ENCODE measurements at regions not wholly inside any gene's neighbourhood (a gene's known extent, or its start where the extent isn't known, plus 50 kb on each side); places are given as distances from the start of the nearest gene placed in this dataset.
"Not testable (repeated sequence)": the region's sequence is repeated elsewhere in the genome, so short reads cannot be mapped to it uniquely, and the experiment has no call there.

DNA sequence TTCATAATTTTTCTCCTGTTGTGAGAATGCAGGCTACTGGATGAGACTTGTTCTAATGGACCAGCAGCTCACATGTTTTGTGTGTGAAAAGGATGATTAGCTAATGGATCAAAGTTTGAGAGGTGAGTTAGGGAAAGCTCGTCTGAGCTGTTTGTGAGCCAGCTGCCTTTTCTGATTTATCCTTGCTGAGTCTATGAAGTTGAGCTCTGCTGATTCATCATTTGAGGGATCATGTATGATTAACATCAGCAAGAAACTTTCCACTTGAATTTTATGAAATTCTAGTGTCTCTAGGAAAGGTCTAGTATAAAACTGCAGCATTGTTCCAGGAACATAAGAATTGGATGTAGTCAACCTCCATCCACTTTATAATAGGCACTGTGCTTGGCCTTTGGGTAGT is 698.7 kb downstream of the NTRK3 start:
- DNase-seq = no peak
- no peaks in the 10 kb centered on the region for H3K27me3 ChIP-seq
- TF ChIP-seq CTCF (IDR thresholded peaks at IDR 0.05; ENCODE audit: low read depth, low read length) = no peak
- no peaks in the 10 kb centered on the region for H3K36me3 ChIP-seq
- no peaks in the 10 kb centered on the region; the same call in 1 of the 2 replicates for H3K4me1 ChIP-seq
- no peak overlapping the region for H3K4me3 ChIP-seq (ENCODE audit: low read depth, low read length)
- H3K9me3 ChIP-seq = no peaks in the 10 kb centered on the region

DNA sequence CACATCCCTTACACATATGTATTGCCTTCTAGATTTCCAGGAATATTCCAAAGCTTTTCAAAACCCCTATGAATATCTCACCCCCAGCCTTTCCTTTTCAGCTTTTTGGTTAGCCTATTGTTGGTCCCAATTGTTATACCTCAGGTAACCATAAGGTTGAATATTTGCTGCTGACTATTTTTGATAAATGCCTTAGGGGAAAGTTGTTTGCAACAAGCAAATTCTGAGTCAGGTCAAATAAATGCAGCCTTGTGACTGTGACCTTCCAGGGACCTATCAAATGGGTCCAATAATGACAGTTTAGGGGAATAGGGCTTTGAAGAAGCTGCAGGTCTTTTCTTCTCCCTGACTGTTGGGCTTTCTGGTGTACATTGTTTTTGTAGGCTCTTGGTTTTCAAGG is 699.7 kb downstream of the NTRK3 start:
- DNase-seq = no peak
- no peak for TF ChIP-seq CTCF (IDR thresholded peaks at IDR 0.05; ENCODE audit: low read depth, low read length)
- Histone ChIP-seq H3K4me3 (ENCODE audit: low read depth, low read length) (no peak overlapping the region), H3K27me3 (no peaks in the 10 kb centered on the region), H3K9me3 (no peaks in the 10 kb centered on the region), H3K4me1 (no peaks in the 10 kb centered on the region; the same call in 1 of the 2 replicates), H3K36me3 (no peaks in the 10 kb centered on the region)

DNA sequence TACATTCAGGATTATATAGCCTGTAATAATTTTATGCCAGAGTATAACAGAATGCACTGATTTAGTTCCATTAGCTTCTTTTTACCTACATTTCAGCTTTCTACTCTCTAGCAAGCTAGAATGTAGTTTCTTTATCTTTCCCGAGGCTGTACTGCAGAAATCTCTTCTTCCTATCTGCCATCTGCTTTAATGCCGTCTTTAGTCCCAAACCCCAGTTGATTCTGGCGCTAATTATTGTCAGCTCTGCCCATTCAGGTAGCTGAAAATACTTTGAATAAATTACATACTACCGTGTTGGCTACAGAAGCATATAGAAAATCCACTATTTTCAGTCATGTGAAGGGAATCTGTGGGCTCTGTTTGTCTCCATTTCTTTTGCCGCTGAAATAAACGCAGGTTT is 706.7 kb downstream of the NTRK3 start:
- Histone ChIP-seq H3K4me1 (no peaks in the 10 kb centered on the region), H3K9me3 (no peaks in the 10 kb centered on the region)
- DNase-seq = no peak

DNA sequence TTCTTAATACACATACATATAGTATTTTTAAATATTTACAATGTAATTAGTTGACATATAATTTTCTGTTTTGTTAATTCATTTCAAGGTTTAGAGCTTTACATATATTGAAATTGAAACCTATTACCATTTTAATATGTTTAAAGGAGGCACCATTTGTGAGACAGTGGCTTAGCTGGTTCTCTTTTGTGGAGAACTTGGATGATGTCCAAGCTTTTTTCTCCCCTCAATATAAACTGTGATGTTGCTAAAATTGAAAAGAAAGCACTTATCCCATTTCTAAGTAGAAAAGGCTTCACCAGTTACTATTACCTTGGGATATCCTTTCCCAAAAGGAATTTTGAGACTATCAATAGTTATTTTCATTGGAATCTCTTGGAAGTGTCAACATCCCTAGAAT is 707.2 kb downstream of the NTRK3 start:
- Histone ChIP-seq H3K36me3 (no peaks in the 10 kb centered on the region), H3K9me3 (no peaks in the 10 kb centered on the region), H3K4me3 (ENCODE audit: low read depth, low read length) (no peak overlapping the region), H3K27me3 (no peaks in the 10 kb centered on the region), H3K4me1 (no peaks in the 10 kb centered on the region)
- DNase-seq = no peak
- TF ChIP-seq CTCF (IDR thresholded peaks at IDR 0.05; ENCODE audit: low read depth, low read length) = no peak

More for the DNA sequence above, 706.7 kb downstream of the NTRK3 start:
- Histone ChIP-seq H3K4me3 (ENCODE audit: low read depth, low read length) (no peak overlapping the region), H3K27me3 (no peaks in the 10 kb centered on the region), H3K36me3 (no peaks in the 10 kb centered on the region)
- TF ChIP-seq CTCF (IDR thresholded peaks at IDR 0.05; ENCODE audit: low read depth, low read length) = no peak

DNA sequence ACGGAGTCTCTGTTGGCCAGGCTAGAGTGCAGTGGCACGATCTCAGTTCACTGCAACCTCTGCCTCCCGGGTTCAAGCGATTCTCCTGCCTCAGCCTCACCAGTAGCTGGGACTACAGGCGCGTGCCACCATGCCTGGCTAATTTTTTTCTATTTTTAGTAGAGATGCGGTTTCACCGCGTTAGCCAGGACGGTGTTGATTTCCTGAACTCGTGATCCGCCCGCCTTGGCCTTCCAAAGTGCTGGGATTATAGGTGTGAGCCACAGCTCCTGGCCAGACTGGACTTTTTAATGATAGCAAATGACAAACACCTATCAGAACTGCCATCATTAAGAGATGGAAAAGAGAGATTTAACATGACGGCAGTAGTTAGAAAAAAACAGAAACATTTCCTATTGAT is 707.9 kb downstream of the NTRK3 start:
- H3K9me3 ChIP-seq; DNase-seq; H3K4me1 ChIP-seq; H3K27me3 ChIP-seq; H3K4me3 ChIP-seq (ENCODE audit: low read depth, low read length); H3K36me3 ChIP-seq: not testable (repeated sequence)

GRCh38 chr15:87547470-87548181 is 708.9 kb downstream of the NTRK3 start:
- no peak for TF ChIP-seq CTCF (IDR thresholded peaks at IDR 0.05; ENCODE audit: low read depth, low read length)
- Histone ChIP-seq H3K36me3 (no peaks in the 10 kb centered on the region), H3K27me3 (no peaks in the 10 kb centered on the region), H3K4me1 (no peaks in the 10 kb centered on the region), H3K9me3 (no peaks in the 10 kb centered on the region), H3K4me3 (ENCODE audit: low read depth, low read length) (no peak overlapping the region)
- DNase-seq = no peak

Data from BE2C (cell line).